Endothelial cell of umbilical vein (primary cell): ENCODE measurements at regions not wholly inside any gene's neighbourhood (a gene's known extent, or its start where the extent isn't known, plus 50 kb on each side); places are given as distances from the start of the nearest gene placed in this dataset.

Source experiments
- BruUV-seq: library from RNA; stranded (reverse); fragments of 400-500 nt; replicated peaks from 2 replicates; lab custom pipeline; 2021; lab: Mats Ljungman, UMichigan
- CTCF ChIA-PET: fragments of 300-600, 350-600 bp; sonication (Branson Sonifier 250); formaldehyde crosslinking; loops from one replicate; lab custom pipeline; 2021; ENCODE audit warnings: antibody characterized with exemption, inconsistent platforms; lab: Charles Lee
- POLR2A ChIA-PET: fragments of 300-600, 350-600 bp; sonication (Branson Sonifier 250); formaldehyde crosslinking; loops from one replicate; lab custom pipeline; 2021; ENCODE audit warnings: antibody characterized with exemption, inconsistent platforms; lab: Charles Lee
- DNase-seq: peaks from one replicate; pipeline ENCODE4 v3.0.0-alpha.2; 2011; ENCODE audit warnings: low read depth, low spot score
- FAIRE-seq: peaks from 2 replicates; lab custom pipeline; 2011; peaks lifted over from hg19 to GRCh38; lab: Jason Lieb, UNC
- H2AFZ ChIP-seq: 2 replicates; pipeline ENCODE4 v1.6.0; 2012; ENCODE audit warnings: low read depth, low read length, control low read depth, inconsistent platforms
- H3K27ac ChIP-seq: 2 replicates; pipeline ENCODE4 v1.5.1; 2011; ENCODE audit warnings: low read depth, mild to moderate bottlenecking, control low read depth, low read length, moderate library complexity; ENCODE audit not compliant: insufficient read depth
- H3K27me3 ChIP-seq, 2 experiments: 2 replicates each; pipeline versions ENCODE4 v1.6.0 to v1.6.1; 2011; ENCODE audit warnings: low read length in 2 of 2, mixed read lengths in 1 of 2; ENCODE audit not compliant: control insufficient read depth in 2 of 2, insufficient read depth in 2 of 2
- H3K36me3 ChIP-seq, 2 experiments: 2 replicates in 1 of 2; 3 replicates in 1 of 2; pipeline ENCODE4 v1.5.1; 2011; ENCODE audit warnings: low read length in 2 of 2, mild to moderate bottlenecking in 1 of 2, moderate library complexity in 1 of 2; ENCODE audit not compliant: control insufficient read depth in 2 of 2, insufficient read depth in 2 of 2; ENCODE audit errors: extremely low read depth in 1 of 2
- H3K4me1 ChIP-seq: 3 replicates; pipeline ENCODE4 v1.5.1; 2011; ENCODE audit warnings: mild to moderate bottlenecking, low read length; ENCODE audit not compliant: control insufficient read depth, insufficient read depth; ENCODE audit errors: extremely low read depth
- H3K4me2 ChIP-seq: 2 replicates; pipeline ENCODE4 v1.6.1; 2011; ENCODE audit warnings: low read length, control low read depth, mixed read lengths; ENCODE audit not compliant: insufficient read depth
- H3K4me3 ChIP-seq, 3 experiments: fragments of 200-600 bp in 1 of 3; sonication (generic), shearing (Covaris generic) in 1 of 3; replicated peaks in 1 of 3; 2 replicates each; pipeline ENCODE4 v1.5.1; 2011 to 2016; ENCODE audit warnings: control low read depth in 3 of 3, low read length in 3 of 3, mild to moderate bottlenecking in 2 of 3, inconsistent platforms in 1 of 3, low read depth in 1 of 3, moderate library complexity in 1 of 3; ENCODE audit not compliant: insufficient read depth in 1 of 3
- H3K79me2 ChIP-seq: 2 replicates; pipeline ENCODE4 v1.6.0; 2012; ENCODE audit warnings: low read length, inconsistent platforms; ENCODE audit not compliant: control insufficient read depth, insufficient read depth
- H3K9ac ChIP-seq: replicated peaks from 2 replicates; pipeline ENCODE3; 2011; ENCODE audit warnings: low read length, control low read depth; ENCODE audit not compliant: insufficient read depth; ENCODE audit errors: extremely low read depth
- H3K9me1 ChIP-seq: replicated peaks from 3 replicates; pipeline ENCODE4 v1.6.0; 2011; ENCODE audit warnings: mild to moderate bottlenecking, low read length; ENCODE audit not compliant: control insufficient read depth, insufficient read depth; ENCODE audit errors: extremely low read depth
- H3K9me3 ChIP-seq: replicated peaks from 2 replicates; pipeline ENCODE4 v1.5.1; 2012; ENCODE audit warnings: low read length, inconsistent platforms; ENCODE audit not compliant: control insufficient read depth, insufficient read depth
- H4K20me1 ChIP-seq: replicated peaks from 2 replicates; pipeline ENCODE3; 2011; ENCODE audit warnings: mild to moderate bottlenecking, low read length; ENCODE audit not compliant: control insufficient read depth, insufficient read depth; ENCODE audit errors: extremely low read depth
- EZH2 ChIP-seq: IDR thresholded peaks from 2 replicates; pipeline ENCODE4 v1.6.1; 2012; ENCODE audit warnings: borderline replicate concordance, low read depth, mild to moderate bottlenecking, moderate library complexity, low read length, inconsistent platforms; ENCODE audit not compliant: severe bottlenecking
- FOS ChIP-seq: IDR thresholded peaks from 2 replicates; pipeline ENCODE4 v1.6.1; 2011; ENCODE audit warnings: mild to moderate bottlenecking, low read length, moderate library complexity, borderline replicate concordance; ENCODE audit not compliant: insufficient read depth
- GATA2 ChIP-seq: IDR thresholded peaks from 2 replicates; pipeline ENCODE4 v1.7.0; 2011; ENCODE audit warnings: low read depth, mild to moderate bottlenecking, moderate library complexity, mixed read lengths, low read length; ENCODE audit not compliant: insufficient read length, insufficient read depth
- JUN ChIP-seq: IDR thresholded peaks from 2 replicates; pipeline ENCODE4 v1.6.1; 2011; ENCODE audit warnings: borderline replicate concordance, low read depth; ENCODE audit not compliant: insufficient read length, insufficient read depth
- MAX ChIP-seq: IDR thresholded peaks from 2 replicates; pipeline ENCODE4 v1.6.1; 2011; ENCODE audit not compliant: insufficient read depth, insufficient read length
- MYC ChIP-seq: IDR thresholded peaks from one replicate; pipeline ENCODE4 v1.6.1; 2011; ENCODE audit warnings: mild to moderate bottlenecking, low read depth, low read length
- POLR2A ChIP-seq: IDR thresholded peaks from 2 replicates; pipeline ENCODE4 v1.6.1; 2012; ENCODE audit warnings: low read depth, mild to moderate bottlenecking, control low read depth, low read length
- POLR2AphosphoS5 ChIP-seq: IDR thresholded peaks from 2 replicates; pipeline ENCODE4 v1.6.1; 2012; ENCODE audit warnings: low read depth, mild to moderate bottlenecking, control low read depth, low read length, moderate library complexity; ENCODE audit not compliant: insufficient read depth
- dilution Hi-C: fragments of 300-500 bp; cut with MboI; formaldehyde crosslinking; loops from one replicate; pipeline ENCODE4 v1.15.0; 2019; ENCODE audit warnings: low sequenced_read_pairs; ENCODE audit not compliant: extremely low pct_ligation_motif_present
- intact Hi-C: fragments of 100-400 bp; cut with micrococcal nuclease; formaldehyde crosslinking; loops from one replicate; pipeline ENCODE4 v1.10.0; 2022
- TF ChIP-seq, protein P1 (sequence below), 2 donors: IDR thresholded peaks; 1 replicate in 1 of 2; 2 replicates in 1 of 2; pipeline ENCODE4 v1.5.1; 2011; ENCODE audit warnings: low read length in 2 of 2, mild to moderate bottlenecking in 2 of 2, moderate library complexity in 2 of 2, control low read depth in 1 of 2, inconsistent platforms in 1 of 2, low read depth in 1 of 2; ENCODE audit not compliant: insufficient read depth in 1 of 2; ENCODE audit errors: extremely low read depth in 1 of 2

DNA sequence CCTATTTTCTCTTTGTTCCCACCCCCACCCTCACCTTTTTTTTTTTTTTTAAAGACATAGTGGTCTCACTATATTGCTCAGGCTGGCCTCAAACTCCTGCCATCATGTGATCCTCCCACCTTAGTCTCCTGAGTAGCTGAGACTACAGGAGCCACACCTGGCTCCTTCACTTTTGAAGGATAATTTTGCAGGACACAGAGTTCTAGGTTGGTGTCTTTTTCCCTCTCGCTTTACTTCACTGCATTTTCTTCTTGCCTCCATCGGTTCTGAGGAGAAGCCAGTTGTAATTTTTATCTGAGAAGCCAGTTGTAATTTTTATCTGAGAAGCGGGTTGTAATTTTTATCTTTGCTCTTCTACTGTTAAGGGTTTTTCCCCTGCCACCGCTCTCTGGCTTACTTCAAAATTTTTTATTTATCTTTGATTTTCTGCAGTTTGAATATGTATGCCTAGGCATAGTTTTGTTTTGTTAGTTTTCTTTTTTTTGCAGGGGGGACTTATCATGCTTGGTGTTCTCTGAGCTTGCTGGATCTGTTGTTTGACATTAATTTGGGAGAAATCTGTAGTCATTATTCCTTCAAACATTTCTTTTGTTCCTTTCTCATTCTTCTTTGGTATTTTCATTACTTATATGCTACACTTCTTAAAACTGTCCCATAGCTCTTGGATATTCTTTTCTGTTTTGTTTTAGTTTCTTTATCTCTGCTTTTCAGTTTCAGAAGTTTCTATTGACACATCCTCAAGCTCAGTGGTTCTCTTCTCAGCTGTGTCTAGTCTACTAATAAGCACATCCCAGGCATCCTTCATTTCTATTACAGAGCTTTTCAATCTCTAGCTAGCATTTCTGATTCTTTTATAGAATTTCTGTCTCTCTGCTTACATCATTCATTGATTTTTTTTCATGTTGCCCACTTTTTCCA lies 148.2 kb upstream of the CHD1 start:
- Histone ChIP-seq H3K4me1 (no peaks in the 10 kb centered on the region), H3K9me1 (no peaks in the 10 kb centered on the region), H3K36me3 (no peaks in the 10 kb centered on the region), H3K27me3 (no peaks in the 10 kb centered on the region), H3K79me2 (no peaks in the 10 kb centered on the region), H3K4me2 (no peak overlapping the region), H4K20me1 (no peaks in the 10 kb centered on the region), H3K27ac (no peak overlapping the region), H3K9me3 (no peaks in the 10 kb centered on the region), H3K9ac (no peak overlapping the region), H2AFZ (no peak overlapping the region), H3K4me3 (no peak overlapping the region)
- intact Hi-C loops (no loop called here), dilution Hi-C loops (no loop called here)
- FAIRE-seq (no peak), DNase-seq (no peak)
- ChIA-PET CTCF (interaction anchor here (1.2 to 1.3 kb wide), 2 partner anchors 16 to 172 kb away, joined by 3 to 4 read pairs; no protein-coding TSS in a partner anchor), POLR2A (no interaction called here)
- BruUV-seq, result no TSS peak
- TF ChIP-seq MAX (no peak), POLR2A (no peak), FOS (no peak), POLR2AphosphoS5 (no peak), JUN (no peak), MYC (no peak), EZH2 (no peak), GATA2 (no peak)
- TF ChIP-seq, protein P1, sequence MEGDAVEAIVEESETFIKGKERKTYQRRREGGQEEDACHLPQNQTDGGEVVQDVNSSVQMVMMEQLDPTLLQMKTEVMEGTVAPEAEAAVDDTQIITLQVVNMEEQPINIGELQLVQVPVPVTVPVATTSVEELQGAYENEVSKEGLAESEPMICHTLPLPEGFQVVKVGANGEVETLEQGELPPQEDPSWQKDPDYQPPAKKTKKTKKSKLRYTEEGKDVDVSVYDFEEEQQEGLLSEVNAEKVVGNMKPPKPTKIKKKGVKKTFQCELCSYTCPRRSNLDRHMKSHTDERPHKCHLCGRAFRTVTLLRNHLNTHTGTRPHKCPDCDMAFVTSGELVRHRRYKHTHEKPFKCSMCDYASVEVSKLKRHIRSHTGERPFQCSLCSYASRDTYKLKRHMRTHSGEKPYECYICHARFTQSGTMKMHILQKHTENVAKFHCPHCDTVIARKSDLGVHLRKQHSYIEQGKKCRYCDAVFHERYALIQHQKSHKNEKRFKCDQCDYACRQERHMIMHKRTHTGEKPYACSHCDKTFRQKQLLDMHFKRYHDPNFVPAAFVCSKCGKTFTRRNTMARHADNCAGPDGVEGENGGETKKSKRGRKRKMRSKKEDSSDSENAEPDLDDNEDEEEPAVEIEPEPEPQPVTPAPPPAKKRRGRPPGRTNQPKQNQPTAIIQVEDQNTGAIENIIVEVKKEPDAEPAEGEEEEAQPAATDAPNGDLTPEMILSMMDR (IDR thresholded peaks at IDR 0.05; ENCODE audit: extremely low read depth in 1 of 2, insufficient read depth in 1 of 2, low read depth in 1 of 2, low read length in 2 of 2), result no peak
